GM18502 (cell line): ENCODE measurements at regions not wholly inside any gene's neighbourhood (a gene's known extent, or its start where the extent isn't known, plus 50 kb on each side); places are given as distances from the start of the nearest gene placed in this dataset.
"Not testable (repeated sequence)": the region's sequence is repeated elsewhere in the genome, so short reads cannot be mapped to it uniquely, and the experiment has no call there.

Experiments used
- ATAC-seq: cut with Tn5 transposase; IDR thresholded peaks from one replicate; pipeline ENCODE4 v1.9.1; 2021; ENCODE audit warnings: mild to moderate bottlenecking; ENCODE audit not compliant: unreplicated experiment, poor library complexity

DNA sequence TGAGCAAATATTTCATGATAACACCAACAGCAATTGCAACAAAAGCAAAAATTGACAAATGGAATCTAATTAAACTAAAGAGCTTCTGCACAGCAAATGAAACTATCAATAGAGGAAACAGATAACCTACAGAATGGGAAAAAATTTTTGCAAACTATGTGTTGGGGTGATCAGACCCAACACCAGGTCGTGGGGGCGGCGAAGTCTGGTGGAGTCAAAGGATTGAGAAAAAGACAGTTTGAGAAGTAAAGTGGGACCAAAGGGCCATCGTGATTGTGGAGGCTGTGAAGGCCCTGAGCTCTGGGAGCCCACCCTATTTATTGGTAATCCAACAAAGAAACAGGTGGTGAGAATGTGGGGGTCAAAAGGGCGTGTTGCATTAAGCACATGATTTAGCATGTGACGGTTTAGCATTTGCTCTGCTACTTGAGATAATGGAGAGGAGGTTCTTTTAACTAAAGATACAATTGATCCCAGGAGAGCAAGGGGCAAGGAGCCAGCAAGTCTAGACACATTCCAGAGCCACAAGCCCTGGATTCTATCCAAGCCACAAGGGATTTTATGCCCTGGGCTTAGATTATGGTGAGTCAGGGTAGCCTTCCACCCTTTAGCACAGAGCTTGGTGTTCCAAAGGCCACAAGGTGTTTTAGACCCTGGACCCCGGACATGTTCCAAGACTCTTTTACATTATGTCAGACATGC is 65.5 kb upstream of the VLDLR start:
- not testable (repeated sequence) for ATAC-seq

DNA sequence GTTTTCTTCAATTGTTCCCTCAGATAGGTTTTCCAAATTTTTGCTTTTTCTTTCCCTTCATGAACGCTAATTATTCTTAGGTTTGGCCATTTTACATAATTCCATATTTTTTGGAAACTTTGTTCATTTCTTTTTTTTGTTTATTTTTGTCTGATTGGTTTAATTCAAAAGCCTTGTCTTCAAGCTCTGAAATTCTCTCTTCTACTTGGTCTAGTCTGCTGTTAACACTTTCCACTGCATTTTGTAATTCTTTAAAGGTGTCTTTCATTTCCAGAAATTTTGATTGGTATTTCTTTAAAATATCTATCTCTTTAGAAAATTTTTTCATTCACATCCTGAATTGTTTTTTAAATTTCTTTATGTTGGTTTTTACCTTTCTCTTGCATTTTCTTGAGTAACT is 63.9 kb upstream of the VLDLR start:
- no peak for ATAC-seq

DNA sequence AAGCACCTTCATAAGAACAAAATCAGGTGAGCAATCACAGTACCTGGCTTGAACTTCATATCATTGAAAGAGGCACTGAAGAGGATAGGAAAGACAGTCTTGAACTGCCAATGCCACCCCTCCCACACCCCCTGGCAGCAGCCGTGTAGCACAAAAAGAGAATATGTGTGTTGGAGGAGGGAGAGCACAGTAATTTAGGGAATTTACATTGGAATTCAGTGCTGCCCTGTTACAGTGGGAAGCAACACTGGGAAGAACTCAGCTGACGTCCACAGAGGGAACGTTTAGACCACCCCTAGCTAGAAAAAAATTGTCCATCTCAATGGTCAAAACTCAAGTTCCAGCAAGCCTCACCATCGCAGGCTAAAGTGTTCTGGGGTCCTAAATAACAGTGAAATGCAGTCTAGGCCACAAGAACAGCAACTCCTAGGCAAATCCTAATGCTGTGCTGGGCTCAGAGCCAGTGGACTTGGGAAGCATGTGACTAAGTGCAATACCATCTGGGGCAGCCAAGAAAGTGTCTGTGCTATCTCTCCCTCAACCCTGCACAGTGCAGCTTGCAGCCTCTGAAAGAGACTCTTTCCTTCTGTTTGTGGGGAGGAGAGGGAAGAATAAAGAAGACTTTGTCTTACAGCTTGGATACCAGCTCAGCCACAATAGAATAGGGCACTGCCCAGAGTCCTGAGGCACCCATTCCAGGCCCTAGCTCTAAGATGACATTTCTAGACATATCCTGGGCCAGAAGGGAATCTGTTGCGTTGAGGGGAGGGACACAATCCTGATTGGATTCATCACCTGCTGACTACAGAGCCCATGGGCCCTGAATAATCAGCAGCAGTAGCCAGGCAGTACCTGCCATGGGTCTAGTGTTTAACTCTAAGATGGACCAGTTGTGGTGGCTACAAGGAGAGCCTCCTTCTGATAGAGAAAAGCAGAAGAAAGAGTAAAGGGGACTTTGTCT is 62.1 kb upstream of the VLDLR start:
- ATAC-seq = no peak

DNA sequence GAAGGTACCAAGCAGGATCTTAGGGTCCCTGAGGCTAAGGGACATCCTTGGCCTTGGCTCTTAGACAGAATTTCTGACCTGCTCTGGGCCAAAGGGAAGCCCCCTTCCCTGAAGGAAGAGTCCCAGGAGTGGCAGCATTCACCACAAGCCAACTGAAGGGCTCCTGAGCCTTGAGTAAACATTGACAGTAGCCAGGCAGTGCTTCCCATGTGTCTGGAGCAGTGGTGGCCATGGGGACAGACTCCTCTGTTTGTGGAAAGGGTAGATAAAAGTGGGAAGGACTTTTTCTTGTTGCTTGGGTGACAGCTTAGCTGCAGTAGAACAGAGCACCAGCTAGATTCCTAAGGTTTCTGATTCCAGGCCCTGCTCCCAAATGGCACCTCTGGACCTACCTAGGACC is 61.4 kb upstream of the VLDLR start:
- ATAC-seq = no peak

DNA sequence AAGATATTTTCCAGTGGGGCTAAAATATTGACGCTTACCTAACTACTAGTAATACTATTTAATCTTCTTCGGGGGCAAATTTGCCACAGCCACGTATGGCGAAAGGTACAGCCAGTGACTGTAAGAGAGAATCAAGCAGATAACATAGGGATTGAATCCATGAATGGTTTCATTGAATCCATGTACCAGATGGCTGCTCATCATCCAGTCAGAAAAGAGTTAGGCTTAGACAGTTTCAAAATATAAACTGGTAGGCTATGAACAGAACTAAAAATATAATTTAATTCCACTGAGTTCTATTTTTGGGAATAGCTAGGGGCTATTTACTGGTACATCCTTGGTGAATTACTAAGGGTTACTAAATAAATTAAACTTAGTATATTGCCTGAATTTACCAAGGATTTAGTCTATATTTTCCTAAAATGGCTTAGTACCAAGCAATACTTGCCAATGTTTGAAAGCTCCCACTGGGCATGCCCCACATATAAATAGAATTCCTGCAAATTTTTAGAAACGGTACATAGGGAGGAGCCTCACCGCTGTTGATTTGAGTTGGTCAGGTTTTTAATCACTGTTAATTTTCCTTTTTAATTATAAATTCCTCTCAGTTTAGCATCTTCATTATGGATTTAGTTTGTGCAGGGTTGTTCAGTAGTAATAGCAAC is 55.8 kb upstream of the VLDLR start:
- no peak for ATAC-seq

DNA sequence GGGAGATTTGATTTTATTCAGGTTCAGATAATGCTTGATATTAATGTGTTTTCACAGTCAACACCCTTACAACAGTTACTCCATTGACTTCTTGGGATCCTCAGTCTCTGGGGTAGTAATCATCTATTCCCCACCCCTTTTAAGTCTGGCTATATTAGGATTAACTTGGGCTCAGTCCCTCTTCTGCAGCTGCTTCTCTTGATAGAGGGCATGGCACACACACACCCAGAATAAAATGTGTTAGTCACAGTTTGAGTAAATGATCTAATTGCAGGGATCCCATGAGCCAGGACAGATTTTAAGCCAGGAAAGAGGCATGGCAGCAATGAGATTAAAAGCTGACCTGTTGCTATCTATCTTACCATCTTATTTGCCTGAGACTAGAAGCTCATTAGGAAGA is 53.7 kb upstream of the VLDLR start:
- no peak for ATAC-seq

DNA sequence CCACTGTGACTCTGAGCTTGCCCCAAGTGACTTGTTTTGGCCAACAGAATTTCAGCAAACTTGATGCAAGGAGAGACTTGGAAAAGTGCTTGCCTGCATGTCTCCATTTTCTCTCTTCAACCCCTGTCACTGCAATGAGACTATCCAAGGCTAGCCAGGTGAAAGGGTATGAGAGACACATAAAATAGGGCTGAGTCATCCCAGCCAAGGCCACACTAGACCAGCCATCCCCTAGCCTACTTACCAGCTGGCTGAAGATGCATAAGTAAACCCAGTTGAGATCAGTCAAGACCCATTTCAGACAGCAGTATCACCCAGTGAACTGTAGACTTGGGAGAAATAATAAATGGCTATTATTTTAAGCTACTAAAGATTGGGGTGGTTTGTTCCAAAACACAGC is 52.9 kb upstream of the VLDLR start:
- ATAC-seq = no peak

DNA sequence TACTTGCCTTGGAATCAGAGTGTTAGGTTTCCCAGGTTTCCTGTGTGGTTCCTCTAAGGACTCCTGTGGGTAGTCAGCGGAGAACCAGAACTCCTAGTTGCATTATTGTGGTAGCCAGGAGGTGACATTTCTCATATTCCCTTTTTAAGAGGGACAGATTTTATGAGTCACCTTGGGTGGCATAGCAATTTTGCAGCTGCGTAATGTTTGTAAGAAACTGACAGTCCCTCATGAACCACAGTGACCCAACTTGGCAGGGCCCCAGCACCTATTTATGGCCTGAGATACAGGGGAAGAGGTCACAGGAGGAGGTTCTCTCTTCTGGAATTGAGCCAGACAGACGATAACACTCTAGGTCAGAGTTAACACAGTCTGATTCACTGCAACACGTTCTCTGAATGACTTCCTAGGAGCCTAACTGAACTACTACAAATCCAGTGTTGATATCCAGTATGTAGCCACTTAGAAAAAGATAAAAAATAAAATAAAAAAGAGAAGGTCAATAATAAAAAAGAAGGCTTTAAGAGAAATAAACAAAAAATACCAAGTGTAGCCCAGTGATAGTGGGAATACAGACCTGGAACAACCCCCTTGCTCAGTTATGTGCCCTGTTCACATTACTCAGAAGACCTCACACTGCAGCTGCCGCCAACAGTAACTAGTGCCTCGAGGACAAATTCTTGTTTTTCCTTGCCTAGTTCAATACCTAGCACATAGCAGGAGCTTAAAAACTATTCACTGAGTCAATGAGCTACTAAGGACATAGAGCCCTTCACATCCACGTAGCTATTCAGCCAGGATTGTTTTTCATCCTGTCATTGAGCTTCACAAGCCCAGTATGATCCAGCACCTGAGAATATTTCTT is 50.7 kb upstream of the VLDLR start:
- peak; percentile 95 for ATAC-seq
